ENCODE measurements at regions not wholly inside any gene's neighbourhood (a gene's known extent, or its start where the extent isn't known, plus 50 kb on each side); places are given as distances from the start of the nearest gene placed in this dataset.

GRCh38 chr2:137862651-137863050, 101.6 kb upstream of the HNMT start:
- Histone ChIP-seq H3K4me3 (ENCODE audit: insufficient read depth, low read depth, low read length) (no peak overlapping the region), H2AK9ac (replicated peaks; ENCODE audit: low read depth, low read length, poor library complexity) (no peak overlapping the region), H3K56ac (ENCODE audit: extremely low read depth, insufficient read depth, low read length) (no peak overlapping the region), H2BK20ac (ENCODE audit: low read depth, low read length) (no peak overlapping the region), H2BK15ac (ENCODE audit: low read depth, low read length) (no peak overlapping the region), H3K9me3 (ENCODE audit: control insufficient read depth, insufficient read depth, low read length) (no peaks in the 10 kb centered on the region), H4K20me1 (ENCODE audit: insufficient read depth, low read length) (no peaks in the 10 kb centered on the region), H3K4ac (ENCODE audit: low read depth, low read length) (no peak overlapping the region), H3K14ac (replicated peaks; ENCODE audit: low read depth, low read length) (no peak overlapping the region), H3K36me3 (ENCODE audit: control insufficient read depth, insufficient read depth, low read length) (no peaks in the 10 kb centered on the region), H3K27ac (ENCODE audit: insufficient read depth, low read length) (no peak overlapping the region), H3K27me3 (ENCODE audit: control insufficient read depth, insufficient read depth, low read length) (no peaks in the 10 kb centered on the region), H3K4me2 (ENCODE audit: low read depth, low read length) (no peak overlapping the region), H3K18ac (ENCODE audit: low read depth, low read length) (no peak overlapping the region), H3K79me1 (ENCODE audit: low read depth in 1 of 2, low read length in 2 of 2) (no peaks in the 10 kb centered on the region), H4K91ac (ENCODE audit: insufficient read depth, low read depth, low read length) (no peak overlapping the region), H4K5ac (ENCODE audit: low read depth, low read length) (no peak overlapping the region), H3K9ac (ENCODE audit: low read depth, low read length) (no peak overlapping the region), H2AFZ (replicated peaks; ENCODE audit: low read length, poor library complexity) (no peak overlapping the region), H2AK5ac (ENCODE audit: low read depth, low read length) (no peak overlapping the region), H3K4me1 (ENCODE audit: control insufficient read depth, insufficient read depth, low read length) (no peaks in the 10 kb centered on the region), H2BK120ac (ENCODE audit: low read depth, low read length) (no peak overlapping the region), H3K23ac (ENCODE audit: low read depth, low read length) (no peak overlapping the region), H3K9me1 (ENCODE audit: insufficient read depth, low read length) (no peaks in the 10 kb centered on the region), H4K8ac (ENCODE audit: low read depth in 2 of 2, low read length in 2 of 2) (no peak overlapping the region), H2BK5ac (ENCODE audit: low read depth, low read length, poor library complexity, severe bottlenecking) (no peak overlapping the region)
- dilution Hi-C loops (cut with HindIII; ENCODE audit: low sequenced_read_pairs, unreplicated experiment) = no loop called here
- ChIA-PET POLR2A (ENCODE audit: unreplicated experiment) (no interaction called here), CTCF (interaction anchor here (1.1 kb wide), 1 partner anchor 26 kb away, joined by 3 read pairs; no protein-coding TSS in a partner anchor)
- WGBS, 2 experiments (ENCODE audit: extremely low coverage in 2 of 2, insufficient read length in 1 of 2) = no CpG with 5 or more reads among the region's 2 CpGs
- intact Hi-C loops (cut with micrococcal nuclease) = loop anchor here (1.0 kb wide), 1 partner anchor 507 kb away; no protein-coding TSS in a partner anchor
- in situ Hi-C loops (cut with MboI; ENCODE audit: low sequenced_read_pairs) = no loop called here
- TF ChIP-seq SMC3 (IDR thresholded peaks at IDR 0.05; ENCODE audit: low read depth, low read length) = no peak
- no peak for TF ChIP-seq MAZ (IDR thresholded peaks at IDR 0.05; ENCODE audit: borderline replicate concordance, low read depth, low read length)
- no peak for TF ChIP-seq MAFK (IDR thresholded peaks at IDR 0.05; ENCODE audit: low read depth, low read length)
- TF ChIP-seq BHLHE40 (IDR thresholded peaks at IDR 0.05; ENCODE audit: low read depth, low read length) = no peak
- TF ChIP-seq CEBPB (IDR thresholded peaks at IDR 0.05; ENCODE audit: low read depth, low read length) = no peak
- TF ChIP-seq USF2 (IDR thresholded peaks at IDR 0.05; ENCODE audit: low read depth, low read length) = no peak
- TF ChIP-seq RAD21 (IDR thresholded peaks at IDR 0.05; ENCODE audit: low read length) = no peak
- TF ChIP-seq RCOR1 (IDR thresholded peaks at IDR 0.05; ENCODE audit: insufficient replicate concordance, low read length) = no peak
- TF ChIP-seq NFE2L2 (IDR thresholded peaks at IDR 0.05; ENCODE audit: low read depth, low read length) = no peak
- no peak for TF ChIP-seq RFX5 (IDR thresholded peaks at IDR 0.05; ENCODE audit: low read depth, low read length)
- TF ChIP-seq ELK1 (IDR thresholded peaks at IDR 0.05; ENCODE audit: borderline replicate concordance, low read depth, low read length) = no peak
- TF ChIP-seq FOS (IDR thresholded peaks at IDR 0.05; ENCODE audit: low read depth, low read length) = no peak
- TF ChIP-seq CTCF (conservative IDR thresholded peaks at IDR 0.05; ENCODE audit: low read depth, low read length) = no peak
- TF ChIP-seq CHD1 (IDR thresholded peaks at IDR 0.05; ENCODE audit: low read depth, low read length) = no peak
- ATAC-seq (ENCODE audit: low read depth) (no peak), DNase-seq (no peak)
- no TSS peak for BruUV-seq (replicated peaks)

Measured in IMR-90 (cell line).